Non-pigmented ciliary epithelial cell (primary cell): ENCODE measurements at regions not wholly inside any gene's neighbourhood (a gene's known extent, or its start where the extent isn't known, plus 50 kb on each side); places are given as distances from the start of the nearest gene placed in this dataset.
A peak's percentile ranks its signal among the peaks of the same experiment; 100 is the strongest.
"Not testable (repeated sequence)": the region's sequence is repeated elsewhere in the genome, so short reads cannot be mapped to it uniquely, and the experiment has no call there.

Experiments used
- DNase-seq: peaks from one replicate; pipeline ENCODE4 v3.0.0-alpha.2; 2010; ENCODE audit warnings: low read depth

DNA sequence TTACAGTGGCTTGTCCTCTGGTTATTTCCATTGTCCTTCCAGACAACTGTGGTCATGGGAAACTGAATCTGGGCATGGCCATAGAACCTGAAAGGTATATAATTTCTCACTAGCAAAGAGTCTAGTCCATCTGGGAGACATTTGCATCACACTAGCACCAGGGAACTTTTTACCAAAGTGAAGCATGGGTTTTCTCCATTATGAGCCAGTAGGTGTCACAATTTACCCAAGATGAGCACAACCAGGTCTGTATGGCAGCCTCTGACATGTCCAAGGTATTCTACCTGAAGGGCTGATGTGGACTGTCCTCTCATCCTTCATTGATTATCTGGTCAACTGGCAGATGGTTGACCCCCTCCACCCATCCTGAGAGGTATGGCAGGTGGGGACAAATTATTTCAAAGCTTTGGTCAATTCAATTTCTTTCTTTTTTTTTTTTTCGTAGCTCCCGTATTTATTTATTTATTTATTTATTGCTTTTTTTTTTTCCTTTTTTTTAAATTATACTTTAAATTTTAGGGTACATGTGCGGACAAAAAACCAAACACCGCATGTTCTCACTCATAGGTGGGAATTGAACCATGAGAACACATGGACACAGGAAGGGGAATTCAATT is 425.9 kb downstream of the TMEM135 start:
- no peak for DNase-seq

DNA sequence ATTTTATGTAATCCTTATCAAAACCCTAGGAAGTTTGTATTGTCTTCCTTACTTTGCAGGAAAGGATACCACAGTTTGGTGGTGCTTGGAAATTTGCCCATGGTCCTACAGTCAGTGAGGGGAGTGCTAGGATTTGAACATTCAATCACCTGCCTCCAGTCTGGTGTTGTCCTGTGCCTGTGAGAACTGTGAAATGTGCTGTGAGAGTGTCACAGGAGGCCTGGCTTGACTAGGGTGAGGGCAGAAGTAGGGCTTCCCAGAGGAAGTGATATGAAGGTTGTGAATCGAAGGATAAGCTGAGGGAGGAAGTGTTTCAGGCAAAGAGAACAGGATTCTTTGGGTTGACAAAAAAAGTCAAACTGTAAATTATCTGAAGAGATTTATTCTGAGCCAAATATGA is 424.4 kb downstream of the TMEM135 start:
- no peak for DNase-seq

DNA sequence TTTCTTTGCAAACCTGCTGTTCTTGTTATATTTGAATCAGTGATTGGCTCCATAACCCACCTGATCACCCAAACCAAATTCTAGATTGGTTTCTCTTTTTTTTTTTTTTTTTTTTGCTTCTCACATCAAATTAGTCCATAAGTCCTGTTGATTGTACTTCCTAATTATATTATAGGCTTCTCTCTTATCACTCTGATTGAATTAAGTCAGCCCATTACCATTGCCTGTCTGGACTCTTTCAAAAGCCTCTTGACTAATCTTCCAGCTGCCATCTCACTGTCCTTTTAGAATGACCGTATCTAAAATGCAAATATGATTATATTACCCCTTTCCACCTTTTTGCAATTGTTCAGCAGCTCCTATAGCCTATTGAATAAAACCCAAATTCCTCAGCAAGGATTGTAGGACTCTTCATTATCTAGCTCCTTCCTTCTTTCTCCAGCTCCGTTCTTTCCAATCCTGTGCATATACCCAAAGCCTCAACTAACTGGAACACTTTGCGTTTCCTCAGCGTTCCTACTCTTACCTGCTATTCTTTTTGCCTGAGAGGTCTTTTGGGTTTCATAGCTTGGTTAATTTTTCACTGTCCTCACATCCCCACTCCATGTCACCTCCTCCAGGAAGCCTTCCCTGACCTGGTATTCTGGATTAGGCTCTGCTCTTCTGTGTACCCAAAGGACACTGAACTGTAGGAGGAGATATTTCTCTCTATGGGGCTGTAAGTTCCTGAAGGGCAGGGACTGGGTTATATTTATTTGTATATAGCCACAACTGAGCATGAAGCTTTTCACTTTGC is 423.3 kb downstream of the TMEM135 start:
- DNase-seq: no peak

DNA sequence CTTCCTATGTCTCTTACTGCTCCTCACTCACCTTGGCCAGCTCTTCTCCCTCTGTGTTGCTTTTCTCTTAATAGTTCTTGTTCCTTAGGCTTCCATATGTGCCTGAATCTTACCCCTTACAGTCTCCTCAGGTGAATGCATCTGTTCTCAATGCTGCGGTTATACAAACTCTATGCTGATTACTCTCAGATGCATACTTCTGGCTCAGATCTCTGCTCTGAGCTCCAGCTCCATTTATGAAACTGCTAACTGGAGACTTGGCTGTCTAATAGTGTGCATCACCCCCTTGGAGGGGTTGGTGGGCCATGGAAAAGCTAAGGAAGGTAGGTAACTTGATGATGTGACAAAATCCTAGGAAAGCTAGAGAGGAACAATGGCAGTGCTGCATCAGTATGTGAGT is 422.5 kb downstream of the TMEM135 start:
- no peak for DNase-seq

GRCh38 chr11:87459351-87459750 is 421.6 kb downstream of the TMEM135 start:
- no peak for DNase-seq

DNA sequence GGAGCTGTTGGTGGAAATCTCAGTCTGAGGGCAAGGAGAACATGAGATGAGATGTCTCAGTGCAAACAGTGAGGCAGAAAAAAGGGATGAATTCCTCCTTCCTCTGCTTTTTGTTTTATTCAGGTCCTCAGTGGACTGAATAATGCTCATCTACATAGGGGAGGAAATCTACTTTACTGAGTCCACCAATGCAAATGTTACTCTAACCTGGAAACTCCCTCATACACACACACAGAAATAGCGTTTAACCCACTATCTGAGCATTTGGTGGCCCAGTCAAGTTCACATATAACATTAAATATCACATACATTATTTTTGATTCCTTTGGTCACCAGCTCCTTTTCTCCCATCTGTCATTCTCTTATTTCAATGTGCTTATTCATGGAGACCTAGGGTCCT is 418.8 kb downstream of the TMEM135 start:
- no peak for DNase-seq

DNA sequence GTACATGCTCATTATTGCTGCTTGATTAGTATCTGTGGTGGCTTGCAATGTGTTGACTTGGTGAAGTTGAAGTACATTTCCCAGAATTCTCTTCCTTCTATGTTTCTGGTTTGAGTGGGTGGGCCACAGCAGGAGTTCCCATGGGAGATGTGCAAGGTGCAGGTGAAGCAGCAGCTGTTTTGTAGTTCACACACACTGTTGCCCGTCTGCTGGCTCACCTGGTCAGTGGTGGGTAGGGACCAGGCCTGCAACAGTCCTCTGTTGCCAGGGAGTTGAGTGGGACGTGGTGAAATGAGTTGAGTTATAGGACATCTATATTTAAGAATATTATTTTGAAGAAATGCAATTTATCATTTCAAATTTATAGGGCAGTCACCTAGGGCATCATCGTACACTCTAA is 417.4 kb downstream of the TMEM135 start:
- no peak for DNase-seq

GRCh38 chr11:87454241-87454640 is 416.5 kb downstream of the TMEM135 start:
- DNase-seq: no peak

DNA sequence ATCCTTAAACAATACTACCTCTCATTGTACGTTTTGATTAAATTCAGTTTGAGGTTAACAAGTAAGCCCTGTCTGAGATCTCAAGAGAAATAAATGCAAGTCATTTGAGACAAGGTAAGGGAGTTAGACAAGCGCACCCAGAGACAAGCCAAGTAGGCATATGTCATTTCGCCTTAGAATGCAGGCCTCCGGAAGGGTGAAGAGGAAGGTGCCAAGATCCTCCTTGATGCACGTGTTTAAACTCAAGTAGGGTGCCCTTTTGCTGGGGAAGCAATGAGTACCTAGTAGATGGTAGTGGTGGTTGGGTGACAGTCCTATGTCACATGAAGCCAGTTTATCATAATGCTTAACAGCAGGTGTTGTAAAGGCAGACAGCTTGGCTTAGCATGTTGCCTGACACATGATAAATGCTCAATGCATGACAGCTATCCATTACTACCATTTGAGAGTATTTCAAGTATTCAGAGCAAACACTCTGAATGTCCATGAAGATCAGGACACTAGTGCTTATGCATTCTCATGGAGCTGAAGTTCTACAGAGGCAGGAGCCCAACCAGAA is 415.9 kb downstream of the TMEM135 start:
- no peak for DNase-seq

- DNase-seq: not testable (repeated sequence)
Measured at GRCh38 chr11:87452025-87452424, 414.3 kb downstream of the TMEM135 start.

DNA sequence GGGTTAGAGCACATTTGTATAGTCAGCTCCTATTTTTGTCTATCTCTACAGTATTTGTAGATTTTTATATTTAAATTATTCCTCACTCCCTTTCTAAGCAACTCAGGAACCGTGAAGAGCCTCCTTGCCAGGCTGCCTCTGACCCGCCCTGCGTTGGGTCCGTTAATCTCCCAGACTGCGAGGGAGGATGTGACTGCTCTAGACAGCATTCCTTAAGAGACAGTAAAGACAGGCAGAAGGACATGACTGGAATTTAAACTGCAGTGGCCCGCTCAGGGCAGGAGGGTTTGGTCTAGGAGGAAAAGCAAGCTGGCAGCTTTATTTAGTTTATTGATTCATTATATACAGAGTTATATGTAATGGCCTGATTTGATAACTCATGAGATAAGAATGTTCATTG is 413.7 kb downstream of the TMEM135 start:
- no peak for DNase-seq

DNA sequence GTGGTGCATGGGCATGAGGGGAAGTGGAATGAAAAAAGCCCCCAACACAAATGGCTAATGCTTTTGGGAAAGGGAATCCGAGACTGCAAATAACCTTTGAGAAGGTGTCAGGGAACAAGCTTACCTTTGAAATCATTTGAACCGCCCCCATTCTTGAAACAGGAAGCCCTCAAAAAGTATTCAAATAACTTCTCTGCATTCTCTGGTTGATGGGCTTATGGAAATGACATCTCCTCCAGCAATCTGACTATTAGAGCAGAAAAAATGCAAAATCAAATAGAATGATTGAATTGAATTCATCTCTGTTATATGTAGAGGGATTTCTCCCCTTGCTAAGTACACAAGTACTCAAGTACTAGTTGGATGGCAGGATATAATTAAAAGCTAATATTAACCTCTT is 409.9 kb downstream of the TMEM135 start:
- no peak for DNase-seq

DNA sequence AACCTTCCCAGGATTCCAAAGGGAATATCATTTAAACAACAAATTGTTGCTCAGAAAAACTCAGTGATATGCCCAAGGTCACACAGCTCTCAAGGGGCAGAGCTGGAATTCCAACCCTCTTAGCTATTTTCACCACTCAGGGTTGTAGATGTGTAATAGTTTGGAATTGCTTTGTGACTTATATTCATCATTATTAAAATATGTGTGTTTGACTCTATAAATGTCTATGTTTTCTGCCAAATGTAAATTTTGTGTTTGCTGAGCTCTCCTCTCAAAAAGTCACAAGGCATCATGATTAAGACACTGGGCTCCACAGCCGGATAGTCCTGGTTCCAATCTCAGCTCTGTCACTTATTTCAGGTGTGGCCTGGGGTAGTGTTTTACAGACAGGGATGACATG is 407.3 kb downstream of the TMEM135 start:
- no peak for DNase-seq

GRCh38 chr11:87443707-87444106 is 406.0 kb downstream of the TMEM135 start:
- DNase-seq: no peak

DNA sequence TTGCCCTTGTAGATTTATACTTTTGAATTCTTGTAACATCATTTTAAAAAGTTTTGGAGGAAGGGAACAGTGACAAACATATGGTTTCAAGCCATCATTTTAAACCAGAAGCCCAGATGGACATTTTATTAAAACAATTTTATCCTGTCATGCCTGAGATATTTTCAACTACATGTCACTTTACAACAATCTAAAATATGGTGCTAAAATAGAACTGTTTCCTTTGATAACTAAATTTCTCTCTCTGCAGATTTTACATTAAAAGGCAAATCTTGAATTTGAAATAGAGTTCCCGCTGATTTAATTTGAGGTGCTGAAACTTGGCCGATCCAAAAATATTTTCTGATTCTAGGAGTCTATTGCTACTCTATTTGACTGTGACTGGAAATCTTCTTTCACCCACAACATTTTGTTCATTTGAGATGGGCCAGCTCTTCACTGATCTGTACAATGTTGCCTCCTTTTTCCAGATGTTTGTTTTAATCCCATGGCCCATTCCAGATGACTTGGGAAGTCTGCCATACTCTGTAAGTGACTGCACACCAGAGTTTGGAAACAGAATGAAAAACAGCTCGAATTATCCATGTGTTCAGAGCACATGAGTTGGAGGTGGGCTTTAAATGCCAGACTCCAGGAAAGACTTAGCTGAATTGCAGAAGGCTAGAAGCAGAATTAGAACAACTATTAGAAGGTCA is 402.5 kb downstream of the TMEM135 start:
- no peak for DNase-seq

- no peak for DNase-seq
Measured at GRCh38 chr11:87438416-87438815, 400.7 kb downstream of the TMEM135 start.

DNA sequence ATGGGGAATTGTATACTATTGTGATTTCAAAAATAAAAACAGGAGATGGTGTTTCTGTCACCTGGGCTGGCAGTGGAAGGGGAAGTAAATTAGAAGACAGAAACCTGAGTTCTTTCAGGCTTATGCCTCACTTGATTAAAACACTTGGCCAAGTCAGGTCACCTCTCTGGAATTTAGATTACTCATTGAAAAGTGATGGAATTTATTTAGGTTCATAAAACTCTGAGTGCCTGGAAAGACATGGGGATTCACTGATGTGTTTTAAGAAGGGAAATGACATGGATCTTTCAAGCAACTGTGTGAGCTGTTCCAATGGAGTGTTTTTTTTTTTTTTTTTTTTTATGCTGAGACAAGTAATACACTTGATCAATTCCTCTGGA is 400.1 kb downstream of the TMEM135 start:
- DNase-seq: peak; percentile 30

GRCh38 chr11:87437133-87437843 is 399.6 kb downstream of the TMEM135 start:
- no peak for DNase-seq

DNA sequence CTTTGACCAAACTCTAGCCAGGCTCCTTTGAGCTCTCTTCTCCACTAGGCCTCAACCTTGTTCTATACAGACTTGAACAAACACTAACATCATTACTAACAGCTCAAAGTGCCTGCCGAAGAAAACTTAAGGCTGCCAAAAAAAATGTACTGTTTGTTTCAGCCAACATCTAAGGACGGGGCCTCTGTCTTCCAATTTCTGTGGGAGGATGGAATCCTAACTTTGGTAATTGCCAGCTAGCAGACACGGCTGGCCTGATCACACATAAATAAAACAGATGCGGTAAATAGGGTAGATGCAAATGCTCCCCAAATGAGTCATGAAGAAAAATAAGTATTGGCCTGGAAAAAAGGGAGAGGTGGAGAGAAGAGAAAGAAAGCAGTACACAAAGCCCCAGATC is 394.3 kb downstream of the TMEM135 start:
- DNase-seq: no peak

- DNase-seq: no peak
Measured at GRCh38 chr11:87431392-87431791, 393.7 kb downstream of the TMEM135 start.

DNA sequence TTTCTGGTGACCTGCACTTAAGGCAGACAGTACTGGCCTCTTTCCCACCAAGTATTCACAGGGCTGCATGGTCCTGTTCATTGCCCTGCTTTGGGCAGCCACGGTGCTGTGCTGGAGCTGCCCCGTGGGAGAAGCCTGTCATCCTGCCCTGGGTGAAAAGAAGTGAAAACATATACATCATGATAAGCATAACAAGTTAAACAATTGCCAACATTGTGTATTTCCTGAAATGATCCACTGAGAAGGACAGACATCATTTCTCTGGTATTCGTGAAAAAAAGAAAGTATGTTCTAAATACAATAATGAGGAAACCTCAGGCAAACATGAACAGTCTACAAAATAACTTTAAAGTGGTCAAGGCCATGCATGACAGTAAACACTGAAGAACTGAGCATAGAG is 393.1 kb downstream of the TMEM135 start:
- no peak for DNase-seq

- no peak for DNase-seq
Measured at GRCh38 chr11:87429996-87430395, 392.3 kb downstream of the TMEM135 start.
